ENCODE measurements at regions not wholly inside any gene's neighbourhood (a gene's known extent, or its start where the extent isn't known, plus 50 kb on each side); places are given as distances from the start of the nearest gene placed in this dataset.

- no peak overlapping the region for H2AFZ ChIP-seq (ENCODE audit: low read depth, low read length)
- no peak overlapping the region for H3K18ac ChIP-seq (ENCODE audit: low read depth in 1 of 2, low read length in 2 of 2)
- no peak overlapping the region for H3K4me2 ChIP-seq (ENCODE audit: low read length, poor library complexity, severe bottlenecking)
- no peak overlapping the region for H3K9ac ChIP-seq (ENCODE audit: low read length)
- no peak overlapping the region for H2BK15ac ChIP-seq (ENCODE audit: low read depth, poor library complexity, severe bottlenecking)
- no peak overlapping the region for H2BK5ac ChIP-seq (ENCODE audit: low read depth, low read length, poor library complexity, severe bottlenecking)
- no peaks in the 10 kb centered on the region for H3K79me1 ChIP-seq (replicated peaks; ENCODE audit: low read length, poor library complexity, severe bottlenecking)
- H3K4me1 ChIP-seq (ENCODE audit: control insufficient read depth, insufficient read depth, low read depth, low read length) = peaks cover 2% of the 10 kb centered on the region
- H2AK5ac ChIP-seq (ENCODE audit: low read length, severe bottlenecking) = no peak overlapping the region
- H3K27me3 ChIP-seq (ENCODE audit: control insufficient read depth in 1 of 2, insufficient read depth in 1 of 2, low read length in 2 of 2) = no peaks in the 10 kb centered on the region
- no peaks in the 10 kb centered on the region for H3K9me3 ChIP-seq (ENCODE audit: control insufficient read depth, low read length)
- no peak overlapping the region for H2BK120ac ChIP-seq (ENCODE audit: low read depth, low read length)
- no peak overlapping the region for H3K14ac ChIP-seq (ENCODE audit: low read length in 2 of 2)
- H3K4me3 ChIP-seq (ENCODE audit: insufficient read depth in 1 of 2, low read depth in 1 of 2, low read length in 2 of 2) = no peak overlapping the region
- H3K36me3 ChIP-seq (ENCODE audit: control insufficient read depth in 1 of 2, insufficient read depth in 2 of 2, low read depth in 1 of 2, low read length in 2 of 2) = no peaks in the 10 kb centered on the region
- H3K27ac ChIP-seq (ENCODE audit: low read length, poor library complexity, severe bottlenecking) = no peak overlapping the region
- H3K23ac ChIP-seq (ENCODE audit: low read length in 2 of 2) = no peak overlapping the region
- H3K4ac ChIP-seq (ENCODE audit: low read depth in 1 of 2, low read length in 2 of 2) = no peak overlapping the region
- H4K8ac ChIP-seq (ENCODE audit: low read length) = no peak overlapping the region
- 59% methylated on average over 3 of the region's 4 CpGs for WGBS
- DNase-seq = no peak
- no peak overlapping the region for H4K91ac ChIP-seq (ENCODE audit: low read length)
- H2BK12ac ChIP-seq (ENCODE audit: low read length in 2 of 2) = no peak overlapping the region
Measured at GRCh38 chr1:244150665-244151064, 99.6 kb downstream of the ZBTB18 start.

- no peak overlapping the region for H2BK12ac ChIP-seq (ENCODE audit: low read length in 2 of 2)
- H2AFZ ChIP-seq (ENCODE audit: low read depth, low read length) = no peak overlapping the region
- peaks cover 2% of the 10 kb centered on the region for H3K4me1 ChIP-seq (ENCODE audit: control insufficient read depth, insufficient read depth, low read depth, low read length)
- no peak overlapping the region for H4K8ac ChIP-seq (ENCODE audit: low read length)
- no CpG with 5 or more reads among the region's 4 CpGs for WGBS
- no peak overlapping the region for H2BK120ac ChIP-seq (ENCODE audit: low read depth, low read length)
- H3K18ac ChIP-seq (ENCODE audit: low read depth in 1 of 2, low read length in 2 of 2) = no peak overlapping the region
- H3K9me3 ChIP-seq (ENCODE audit: control insufficient read depth, low read length) = no peaks in the 10 kb centered on the region
- no peak overlapping the region for H2BK5ac ChIP-seq (ENCODE audit: low read depth, low read length, poor library complexity, severe bottlenecking)
- H2AK5ac ChIP-seq (ENCODE audit: low read length, severe bottlenecking) = no peak overlapping the region
- H3K4me2 ChIP-seq (ENCODE audit: low read length, poor library complexity, severe bottlenecking) = no peak overlapping the region
- H3K4ac ChIP-seq (ENCODE audit: low read depth in 1 of 2, low read length in 2 of 2) = no peak overlapping the region
- no peak overlapping the region for H3K4me3 ChIP-seq (ENCODE audit: insufficient read depth in 1 of 2, low read depth in 1 of 2, low read length in 2 of 2)
- DNase-seq = no peak
- H3K36me3 ChIP-seq (ENCODE audit: control insufficient read depth in 1 of 2, insufficient read depth in 2 of 2, low read depth in 1 of 2, low read length in 2 of 2) = no peaks in the 10 kb centered on the region
- no peaks in the 10 kb centered on the region for H3K79me1 ChIP-seq (replicated peaks; ENCODE audit: low read length, poor library complexity, severe bottlenecking)
- no peaks in the 10 kb centered on the region for H3K27me3 ChIP-seq (ENCODE audit: control insufficient read depth in 1 of 2, insufficient read depth in 1 of 2, low read length in 2 of 2)
- no peak overlapping the region for H3K14ac ChIP-seq (ENCODE audit: low read length in 2 of 2)
- H3K23ac ChIP-seq (ENCODE audit: low read length in 2 of 2) = no peak overlapping the region
- H3K27ac ChIP-seq (ENCODE audit: low read length, poor library complexity, severe bottlenecking) = no peak overlapping the region
- H2BK15ac ChIP-seq (ENCODE audit: low read depth, poor library complexity, severe bottlenecking) = no peak overlapping the region
- H3K9ac ChIP-seq (ENCODE audit: low read length) = no peak overlapping the region
- no peak overlapping the region for H4K91ac ChIP-seq (ENCODE audit: low read length)
Measured at GRCh38 chr1:244151537-244151936, 100.5 kb downstream of the ZBTB18 start.

GRCh38 chr1:244154508-244154871 lies 103.4 kb downstream of the ZBTB18 start:
- no peaks in the 10 kb centered on the region for H3K9me3 ChIP-seq (ENCODE audit: control insufficient read depth, low read length)
- no peak overlapping the region for H3K18ac ChIP-seq (ENCODE audit: low read depth in 1 of 2, low read length in 2 of 2)
- H3K9ac ChIP-seq (ENCODE audit: low read length) = no peak overlapping the region
- no peak overlapping the region for H2BK5ac ChIP-seq (ENCODE audit: low read depth, low read length, poor library complexity, severe bottlenecking)
- no peak overlapping the region for H2AK5ac ChIP-seq (ENCODE audit: low read length, severe bottlenecking)
- no peak overlapping the region for H3K23ac ChIP-seq (ENCODE audit: low read length in 2 of 2)
- no peak overlapping the region for H3K4ac ChIP-seq (ENCODE audit: low read depth in 1 of 2, low read length in 2 of 2)
- no peak overlapping the region for H4K91ac ChIP-seq (ENCODE audit: low read length)
- H3K27me3 ChIP-seq (ENCODE audit: control insufficient read depth in 1 of 2, insufficient read depth in 1 of 2, low read length in 2 of 2) = no peaks in the 10 kb centered on the region
- H2AFZ ChIP-seq (ENCODE audit: low read depth, low read length) = no peak overlapping the region
- no peak overlapping the region for H2BK12ac ChIP-seq (ENCODE audit: low read length in 2 of 2)
- H3K4me1 ChIP-seq (ENCODE audit: control insufficient read depth, insufficient read depth, low read depth, low read length) = peaks cover 2% of the 10 kb centered on the region
- no peak for DNase-seq
- H2BK120ac ChIP-seq (ENCODE audit: low read depth, low read length) = no peak overlapping the region
- H3K14ac ChIP-seq (ENCODE audit: low read length in 2 of 2) = no peak overlapping the region
- no peak overlapping the region for H2BK15ac ChIP-seq (ENCODE audit: low read depth, poor library complexity, severe bottlenecking)
- H3K79me1 ChIP-seq (replicated peaks; ENCODE audit: low read length, poor library complexity, severe bottlenecking) = no peaks in the 10 kb centered on the region
- H3K4me3 ChIP-seq (ENCODE audit: insufficient read depth in 1 of 2, low read depth in 1 of 2, low read length in 2 of 2) = no peak overlapping the region
- no peak overlapping the region for H3K27ac ChIP-seq (ENCODE audit: low read length, poor library complexity, severe bottlenecking)
- no peak overlapping the region for H3K4me2 ChIP-seq (ENCODE audit: low read length, poor library complexity, severe bottlenecking)
- H3K36me3 ChIP-seq (ENCODE audit: control insufficient read depth in 1 of 2, insufficient read depth in 2 of 2, low read depth in 1 of 2, low read length in 2 of 2) = no peaks in the 10 kb centered on the region
- H4K8ac ChIP-seq (ENCODE audit: low read length) = no peak overlapping the region
- WGBS = 94% methylated on average over 5 of the region's 5 CpGs

- Histone ChIP-seq H3K36me3 (ENCODE audit: control insufficient read depth in 1 of 2, insufficient read depth in 2 of 2, low read depth in 1 of 2, low read length in 2 of 2) (no peaks in the 10 kb centered on the region), H3K23ac (ENCODE audit: low read length in 2 of 2) (no peak overlapping the region), H3K4me1 (ENCODE audit: control insufficient read depth, insufficient read depth, low read depth, low read length) (peaks cover 2% of the 10 kb centered on the region), H3K27me3 (ENCODE audit: control insufficient read depth in 1 of 2, insufficient read depth in 1 of 2, low read length in 2 of 2) (no peaks in the 10 kb centered on the region), H2BK15ac (ENCODE audit: low read depth, poor library complexity, severe bottlenecking) (no peak overlapping the region), H3K18ac (ENCODE audit: low read depth in 1 of 2, low read length in 2 of 2) (no peak overlapping the region), H3K27ac (ENCODE audit: low read length, poor library complexity, severe bottlenecking) (no peak overlapping the region), H2BK12ac (ENCODE audit: low read length in 2 of 2) (no peak overlapping the region), H3K4me3 (ENCODE audit: insufficient read depth in 1 of 2, low read depth in 1 of 2, low read length in 2 of 2) (no peak overlapping the region), H3K4ac (ENCODE audit: low read depth in 1 of 2, low read length in 2 of 2) (no peak overlapping the region), H2AFZ (ENCODE audit: low read depth, low read length) (no peak overlapping the region), H4K91ac (ENCODE audit: low read length) (no peak overlapping the region), H3K9me3 (ENCODE audit: control insufficient read depth, low read length) (no peaks in the 10 kb centered on the region), H3K4me2 (ENCODE audit: low read length, poor library complexity, severe bottlenecking) (no peak overlapping the region), H3K79me1 (replicated peaks; ENCODE audit: low read length, poor library complexity, severe bottlenecking) (no peaks in the 10 kb centered on the region), H3K9ac (ENCODE audit: low read length) (no peak overlapping the region), H2BK5ac (ENCODE audit: low read depth, low read length, poor library complexity, severe bottlenecking) (no peak overlapping the region), H2BK120ac (ENCODE audit: low read depth, low read length) (no peak overlapping the region), H4K8ac (ENCODE audit: low read length) (no peak overlapping the region), H3K14ac (ENCODE audit: low read length in 2 of 2) (no peak overlapping the region), H2AK5ac (ENCODE audit: low read length, severe bottlenecking) (no peak overlapping the region)
- no peak for DNase-seq
- 86% methylated on average over 21 of the region's 21 CpGs for WGBS
Measured at GRCh38 chr1:244154872-244155531, 103.9 kb downstream of the ZBTB18 start.

Data from mesenchymal stem cell (in vitro differentiated cells and primary cell).